Lower leg skin (tissue), 3 donors: ENCODE measurements at regions not wholly inside any gene's neighbourhood (a gene's known extent, or its start where the extent isn't known, plus 50 kb on each side); places are given as distances from the start of the nearest gene placed in this dataset.

ENCODE experiments used
- POLR2A ChIP-seq, 2 donors: fragments of 450-650 bp; IDR thresholded peaks; one replicate each; pipeline ENCODE4 v1.6.1; 2016 to 2017; ENCODE audit warnings: antibody characterized with exemption in 2 of 2, mild to moderate bottlenecking in 1 of 2, moderate library complexity in 1 of 2
- TF ChIP-seq, protein P1 (sequence below), 3 donors: fragments of 450-650 bp; IDR thresholded peaks; one replicate each; pipeline ENCODE4 v1.5.1; 2016; ENCODE audit warnings: antibody characterized with exemption in 3 of 3, mild to moderate bottlenecking in 3 of 3, moderate library complexity in 2 of 3

DNA sequence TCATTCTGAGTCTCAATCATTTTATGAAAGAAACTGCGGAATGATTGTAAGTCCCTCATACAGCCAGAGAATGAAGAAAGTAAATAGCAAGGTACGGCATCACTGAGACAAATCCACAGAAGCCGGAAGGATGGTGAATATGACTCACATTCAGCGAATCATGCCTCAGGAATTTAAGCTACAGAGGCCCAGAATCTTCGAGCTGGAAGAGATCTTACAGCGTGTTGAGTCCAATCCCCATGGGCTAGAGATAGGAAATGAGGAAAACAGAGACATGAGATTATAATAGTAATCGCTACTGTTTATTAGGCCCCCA, 173.2 kb downstream of the KIF18A start:
- TF ChIP-seq, protein P1, sequence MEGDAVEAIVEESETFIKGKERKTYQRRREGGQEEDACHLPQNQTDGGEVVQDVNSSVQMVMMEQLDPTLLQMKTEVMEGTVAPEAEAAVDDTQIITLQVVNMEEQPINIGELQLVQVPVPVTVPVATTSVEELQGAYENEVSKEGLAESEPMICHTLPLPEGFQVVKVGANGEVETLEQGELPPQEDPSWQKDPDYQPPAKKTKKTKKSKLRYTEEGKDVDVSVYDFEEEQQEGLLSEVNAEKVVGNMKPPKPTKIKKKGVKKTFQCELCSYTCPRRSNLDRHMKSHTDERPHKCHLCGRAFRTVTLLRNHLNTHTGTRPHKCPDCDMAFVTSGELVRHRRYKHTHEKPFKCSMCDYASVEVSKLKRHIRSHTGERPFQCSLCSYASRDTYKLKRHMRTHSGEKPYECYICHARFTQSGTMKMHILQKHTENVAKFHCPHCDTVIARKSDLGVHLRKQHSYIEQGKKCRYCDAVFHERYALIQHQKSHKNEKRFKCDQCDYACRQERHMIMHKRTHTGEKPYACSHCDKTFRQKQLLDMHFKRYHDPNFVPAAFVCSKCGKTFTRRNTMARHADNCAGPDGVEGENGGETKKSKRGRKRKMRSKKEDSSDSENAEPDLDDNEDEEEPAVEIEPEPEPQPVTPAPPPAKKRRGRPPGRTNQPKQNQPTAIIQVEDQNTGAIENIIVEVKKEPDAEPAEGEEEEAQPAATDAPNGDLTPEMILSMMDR (IDR thresholded peaks at IDR 0.05) = no peak
- TF ChIP-seq POLR2A (IDR thresholded peaks at IDR 0.05) = no peak
